HG03565 (cell line): ENCODE measurements at regions not wholly inside any gene's neighbourhood (a gene's known extent, or its start where the extent isn't known, plus 50 kb on each side); places are given as distances from the start of the nearest gene placed in this dataset.
"Not testable (repeated sequence)": the region's sequence is repeated elsewhere in the genome, so short reads cannot be mapped to it uniquely, and the experiment has no call there.

Experiments
- ATAC-seq: cut with Tn5 transposase; IDR thresholded peaks from one replicate; pipeline ENCODE4 v1.9.1; 2021; ENCODE audit warnings: mild to moderate bottlenecking, moderate library complexity; ENCODE audit not compliant: unreplicated experiment

GRCh38 chr15:34700891-34701427 is 53.8 kb downstream of the GJD2 start:
- no peak for ATAC-seq

GRCh38 chr15:34699968-34700640 is 54.7 kb downstream of the GJD2 start:
- no peak for ATAC-seq

- ATAC-seq: no peak
Measured at GRCh38 chr15:34696506-34696905, 58.3 kb downstream of the GJD2 start.

- ATAC-seq: no peak
Measured at GRCh38 chr15:34693053-34693744, 61.6 kb downstream of the GJD2 start.

- no peak for ATAC-seq
Measured at GRCh38 chr15:34691034-34691433, 63.8 kb downstream of the GJD2 start.

- no peak for ATAC-seq
Measured at GRCh38 chr15:34688699-34689098, 66.1 kb downstream of the GJD2 start.

- ATAC-seq: no peak
Measured at GRCh38 chr15:34684351-34684750, 70.4 kb downstream of the GJD2 start.

GRCh38 chr15:34682674-34683073 is 72.1 kb downstream of the GJD2 start:
- no peak for ATAC-seq

- no peak for ATAC-seq
Measured at GRCh38 chr15:34679291-34679690, 75.5 kb downstream of the GJD2 start.

GRCh38 chr15:34673241-34673640 is 81.6 kb downstream of the GJD2 start:
- no peak for ATAC-seq

- no peak for ATAC-seq
Measured at GRCh38 chr15:34665498-34666116, 82.2 kb upstream of the GOLGA8B start.

- no peak for ATAC-seq
Measured at GRCh38 chr15:34664418-34664817, 81.0 kb upstream of the GOLGA8B start.

- ATAC-seq: no peak
Measured at GRCh38 chr15:34663101-34663500, 79.7 kb upstream of the GOLGA8B start.

GRCh38 chr15:34659056-34659455 is 75.6 kb upstream of the GOLGA8B start:
- ATAC-seq: no peak

GRCh38 chr15:34657469-34658127 is 74.1 kb upstream of the GOLGA8B start:
- no peak for ATAC-seq

- no peak for ATAC-seq
Measured at GRCh38 chr15:34656005-34656796, 72.8 kb upstream of the GOLGA8B start.

- ATAC-seq: no peak
Measured at GRCh38 chr15:34655326-34655725, 71.9 kb upstream of the GOLGA8B start.

GRCh38 chr15:34654625-34655024 is 71.2 kb upstream of the GOLGA8B start:
- ATAC-seq: no peak

- ATAC-seq: no peak
Measured at GRCh38 chr15:34653992-34654391, 70.5 kb upstream of the GOLGA8B start.

- ATAC-seq: not testable (repeated sequence)
Measured at GRCh38 chr15:34653326-34653725, 69.9 kb upstream of the GOLGA8B start.

- ATAC-seq: no peak
Measured at GRCh38 chr15:34652726-34653033, 69.2 kb upstream of the GOLGA8B start.
